ENCODE measurements at regions not wholly inside any gene's neighbourhood (a gene's known extent, or its start where the extent isn't known, plus 50 kb on each side); places are given as distances from the start of the nearest gene placed in this dataset.

GRCh38 chr5:68088302-68088701, 127.3 kb upstream of the PIK3R1 start:
- ATAC-seq = peak; percentile 76
- TF ChIP-seq CSRNP3 (CRISPR knock-in tag; IDR thresholded peaks at IDR 0.05) = no peak
- TF ChIP-seq BACH2 (CRISPR knock-in tag; IDR thresholded peaks at IDR 0.05; ENCODE audit: borderline replicate concordance) = no peak
- TF ChIP-seq TOX (CRISPR knock-in tag; IDR thresholded peaks at IDR 0.05; ENCODE audit: borderline replicate concordance) = no peak
- no peak for TF ChIP-seq SNAI2 (CRISPR knock-in tag; IDR thresholded peaks at IDR 0.05)
- TF ChIP-seq, protein P1, sequence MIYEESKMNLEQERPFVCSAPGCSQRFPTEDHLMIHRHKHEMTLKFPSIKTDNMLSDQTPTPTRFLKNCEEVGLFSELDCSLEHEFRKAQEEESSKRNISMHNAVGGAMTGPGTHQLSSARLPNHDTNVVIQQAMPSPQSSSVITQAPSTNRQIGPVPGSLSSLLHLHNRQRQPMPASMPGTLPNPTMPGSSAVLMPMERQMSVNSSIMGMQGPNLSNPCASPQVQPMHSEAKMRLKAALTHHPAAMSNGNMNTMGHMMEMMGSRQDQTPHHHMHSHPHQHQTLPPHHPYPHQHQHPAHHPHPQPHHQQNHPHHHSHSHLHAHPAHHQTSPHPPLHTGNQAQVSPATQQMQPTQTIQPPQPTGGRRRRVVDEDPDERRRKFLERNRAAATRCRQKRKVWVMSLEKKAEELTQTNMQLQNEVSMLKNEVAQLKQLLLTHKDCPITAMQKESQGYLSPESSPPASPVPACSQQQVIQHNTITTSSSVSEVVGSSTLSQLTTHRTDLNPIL (CRISPR knock-in tag; IDR thresholded peaks at IDR 0.05; ENCODE audit: low read depth) = no peak
- no peak for TF ChIP-seq POU6F1 (CRISPR knock-in tag; IDR thresholded peaks at IDR 0.05; ENCODE audit: borderline replicate concordance, low read depth)
- TF ChIP-seq OSR1 (CRISPR knock-in tag; IDR thresholded peaks at IDR 0.05) = no peak
- TF ChIP-seq TSHZ2 (CRISPR knock-in tag; IDR thresholded peaks at IDR 0.05) = no peak
- no peak for TF ChIP-seq ZFP3 (CRISPR knock-in tag; IDR thresholded peaks at IDR 0.05)

- no peak for TF ChIP-seq TOX (CRISPR knock-in tag; IDR thresholded peaks at IDR 0.05; ENCODE audit: borderline replicate concordance)
- TF ChIP-seq ZNF8 (CRISPR knock-in tag; IDR thresholded peaks at IDR 0.05) = no peak
- no peak for TF ChIP-seq ZNF70 (CRISPR knock-in tag; IDR thresholded peaks at IDR 0.05)
- no peak for TF ChIP-seq ZFP3 (CRISPR knock-in tag; IDR thresholded peaks at IDR 0.05)
- TF ChIP-seq GLIS3 (CRISPR knock-in tag; IDR thresholded peaks at IDR 0.05) = no peak
- no peak for TF ChIP-seq BACH2 (CRISPR knock-in tag; IDR thresholded peaks at IDR 0.05; ENCODE audit: borderline replicate concordance)
- TF ChIP-seq, protein P2, sequence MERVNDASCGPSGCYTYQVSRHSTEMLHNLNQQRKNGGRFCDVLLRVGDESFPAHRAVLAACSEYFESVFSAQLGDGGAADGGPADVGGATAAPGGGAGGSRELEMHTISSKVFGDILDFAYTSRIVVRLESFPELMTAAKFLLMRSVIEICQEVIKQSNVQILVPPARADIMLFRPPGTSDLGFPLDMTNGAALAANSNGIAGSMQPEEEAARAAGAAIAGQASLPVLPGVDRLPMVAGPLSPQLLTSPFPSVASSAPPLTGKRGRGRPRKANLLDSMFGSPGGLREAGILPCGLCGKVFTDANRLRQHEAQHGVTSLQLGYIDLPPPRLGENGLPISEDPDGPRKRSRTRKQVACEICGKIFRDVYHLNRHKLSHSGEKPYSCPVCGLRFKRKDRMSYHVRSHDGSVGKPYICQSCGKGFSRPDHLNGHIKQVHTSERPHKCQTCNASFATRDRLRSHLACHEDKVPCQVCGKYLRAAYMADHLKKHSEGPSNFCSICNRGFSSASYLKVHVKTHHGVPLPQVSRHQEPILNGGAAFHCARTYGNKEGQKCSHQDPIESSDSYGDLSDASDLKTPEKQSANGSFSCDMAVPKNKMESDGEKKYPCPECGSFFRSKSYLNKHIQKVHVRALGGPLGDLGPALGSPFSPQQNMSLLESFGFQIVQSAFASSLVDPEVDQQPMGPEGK (CRISPR knock-in tag; IDR thresholded peaks at IDR 0.05; ENCODE audit: borderline replicate concordance) = no peak
- TF ChIP-seq ZFP30 (CRISPR knock-in tag; IDR thresholded peaks at IDR 0.05) = no peak
- no peak for TF ChIP-seq OSR1 (CRISPR knock-in tag; IDR thresholded peaks at IDR 0.05)
- TF ChIP-seq SNAI2 (CRISPR knock-in tag; IDR thresholded peaks at IDR 0.05) = no peak
- no peak for TF ChIP-seq POU6F1 (CRISPR knock-in tag; IDR thresholded peaks at IDR 0.05; ENCODE audit: borderline replicate concordance, low read depth)
- TF ChIP-seq CSDC2 (CRISPR knock-in tag; IDR thresholded peaks at IDR 0.05) = no peak
- no peak for TF ChIP-seq ARNTL (CRISPR knock-in tag; IDR thresholded peaks at IDR 0.05; ENCODE audit: borderline replicate concordance, low read depth)
- no peak for TF ChIP-seq PPARA (CRISPR knock-in tag; IDR thresholded peaks at IDR 0.05; ENCODE audit: borderline replicate concordance)
- no peak for TF ChIP-seq ZNF565 (CRISPR knock-in tag; conservative IDR thresholded peaks at IDR 0.05; ENCODE audit: low read depth)
- no peak for TF ChIP-seq ISL1 (CRISPR knock-in tag; IDR thresholded peaks at IDR 0.05)
- TF ChIP-seq, protein P1 (CRISPR knock-in tag; IDR thresholded peaks at IDR 0.05; ENCODE audit: low read depth) = no peak
- peak; percentile 36; the same call in 2 of the 3 replicates for ATAC-seq
Observed at GRCh38 chr5:68087866-68088265, 127.7 kb upstream of the PIK3R1 start.

All from SK-N-SH treated with all-trans-retinoic acid at 6 μM for 48 hours (cell line).